Adrenal gland (tissue), 5 donors: ENCODE measurements at regions not wholly inside any gene's neighbourhood (a gene's known extent, or its start where the extent isn't known, plus 50 kb on each side); places are given as distances from the start of the nearest gene placed in this dataset.

Experiments
- POLR2A ChIP-seq, 2 donors: fragments of 450-650 bp; IDR thresholded peaks; one replicate each; pipeline ENCODE4 v1.6.1; 2017; ENCODE audit warnings: antibody characterized with exemption in 2 of 2, mild to moderate bottlenecking in 2 of 2, moderate library complexity in 1 of 2
- TF ChIP-seq, protein P1 (sequence below), 6 experiments: fragments of 450-650 bp in 4 of 6; fragments of 200-600 bp in 2 of 6; sonication (generic) in 1 of 6; IDR thresholded peaks; 1 replicate in 5 of 6; 2 replicates in 1 of 6; pipeline versions ENCODE4 v1.5.1 to v1.8.0; 2016 to 2021; ENCODE audit warnings: antibody characterized with exemption in 6 of 6, mild to moderate bottlenecking in 2 of 6, moderate library complexity in 1 of 6
- donor health status: DM: no; HTN: no; CAD: no.

DNA sequence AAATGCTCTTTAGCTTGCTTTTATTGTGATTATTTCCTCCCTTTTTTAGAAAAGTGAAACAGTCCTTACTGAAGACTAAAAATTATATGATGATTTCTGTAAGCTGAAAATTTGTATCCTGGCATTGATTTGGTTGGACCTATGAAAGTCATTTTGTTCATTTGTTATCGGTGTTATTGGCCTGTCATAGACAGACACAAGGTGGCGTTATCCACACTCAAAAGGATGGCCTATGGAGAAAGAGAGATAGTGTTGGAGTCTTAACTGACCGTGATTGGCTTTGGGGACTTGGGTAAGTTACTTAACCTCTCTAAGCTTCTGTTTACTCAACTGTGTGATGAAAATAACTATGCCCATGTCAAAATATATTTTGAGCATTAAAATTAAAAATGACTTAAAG is 203.6 kb upstream of the CHODL start:
- TF ChIP-seq POLR2A (IDR thresholded peaks at IDR 0.05) = no peak
- TF ChIP-seq, protein P1, sequence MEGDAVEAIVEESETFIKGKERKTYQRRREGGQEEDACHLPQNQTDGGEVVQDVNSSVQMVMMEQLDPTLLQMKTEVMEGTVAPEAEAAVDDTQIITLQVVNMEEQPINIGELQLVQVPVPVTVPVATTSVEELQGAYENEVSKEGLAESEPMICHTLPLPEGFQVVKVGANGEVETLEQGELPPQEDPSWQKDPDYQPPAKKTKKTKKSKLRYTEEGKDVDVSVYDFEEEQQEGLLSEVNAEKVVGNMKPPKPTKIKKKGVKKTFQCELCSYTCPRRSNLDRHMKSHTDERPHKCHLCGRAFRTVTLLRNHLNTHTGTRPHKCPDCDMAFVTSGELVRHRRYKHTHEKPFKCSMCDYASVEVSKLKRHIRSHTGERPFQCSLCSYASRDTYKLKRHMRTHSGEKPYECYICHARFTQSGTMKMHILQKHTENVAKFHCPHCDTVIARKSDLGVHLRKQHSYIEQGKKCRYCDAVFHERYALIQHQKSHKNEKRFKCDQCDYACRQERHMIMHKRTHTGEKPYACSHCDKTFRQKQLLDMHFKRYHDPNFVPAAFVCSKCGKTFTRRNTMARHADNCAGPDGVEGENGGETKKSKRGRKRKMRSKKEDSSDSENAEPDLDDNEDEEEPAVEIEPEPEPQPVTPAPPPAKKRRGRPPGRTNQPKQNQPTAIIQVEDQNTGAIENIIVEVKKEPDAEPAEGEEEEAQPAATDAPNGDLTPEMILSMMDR (IDR thresholded peaks at IDR 0.05) = peak in 4 of 6 experiments; percentile 4 to 46 (median 36)
